ENCODE measurements at regions not wholly inside any gene's neighbourhood (a gene's known extent, or its start where the extent isn't known, plus 50 kb on each side); places are given as distances from the start of the nearest gene placed in this dataset.
"Not testable (repeated sequence)": the region's sequence is repeated elsewhere in the genome, so short reads cannot be mapped to it uniquely, and the experiment has no call there.

- peak in 1 of 2 donors; percentile 19 for ATAC-seq
- intact Hi-C loops (cut with DNase I): no loop called here
Observed at GRCh38 chr5:168123631-168124528, 167.6 kb upstream of the WWC1 start.

GRCh38 chr5:168125445-168126199 is 165.8 kb upstream of the WWC1 start:
- intact Hi-C loops (cut with DNase I): no loop called here
- ATAC-seq: no peak
- no peak for DNase-seq

More at GRCh38 chr5:168123631-168124528, 167.6 kb upstream of the WWC1 start:
- no peak for DNase-seq

GRCh38 chr5:168126606-168127005 is 164.8 kb upstream of the WWC1 start:
- intact Hi-C loops (cut with DNase I): no loop called here
- DNase-seq (no peak), ATAC-seq (no peak)

- ATAC-seq: no peak
- intact Hi-C loops (cut with DNase I): no loop called here
- no peak for DNase-seq
Observed at GRCh38 chr5:168128111-168128510, 163.3 kb upstream of the WWC1 start.

- DNase-seq: no peak
- peak; percentile 19 to 57 for ATAC-seq
- intact Hi-C loops (cut with DNase I): no loop called here
Observed at GRCh38 chr5:168128557-168128956, 162.9 kb upstream of the WWC1 start.

GRCh38 chr5:168131519-168131918 is 159.9 kb upstream of the WWC1 start:
- intact Hi-C loops (cut with DNase I): no loop called here
- DNase-seq (no peak), ATAC-seq (no peak)

- no peak for DNase-seq
- intact Hi-C loops (cut with DNase I): no loop called here
- no peak for ATAC-seq
Observed at GRCh38 chr5:168132241-168132641, 159.2 kb upstream of the WWC1 start.

GRCh38 chr5:168135897-168136296 is 155.5 kb upstream of the WWC1 start:
- DNase-seq (no peak), ATAC-seq (peak in 1 of 2 donors; percentile 47)
- intact Hi-C loops (cut with DNase I): no loop called here

GRCh38 chr5:168136340-168136739 is 155.1 kb upstream of the WWC1 start:
- intact Hi-C loops (cut with DNase I): no loop called here
- ATAC-seq (peak in 1 of 2 donors; percentile 33), DNase-seq (no peak)

GRCh38 chr5:168137265-168137664 is 154.2 kb upstream of the WWC1 start:
- DNase-seq: no peak
- no peak for ATAC-seq
- intact Hi-C loops (cut with DNase I): no loop called here

GRCh38 chr5:168140241-168140640 is 151.2 kb upstream of the WWC1 start:
- ATAC-seq (no peak), DNase-seq (no peak)
- intact Hi-C loops (cut with DNase I): no loop called here

GRCh38 chr5:168142402-168142801 is 149.0 kb upstream of the WWC1 start:
- ATAC-seq (no peak), DNase-seq (no peak)

GRCh38 chr5:168143521-168143920 is 147.9 kb upstream of the WWC1 start:
- intact Hi-C loops (cut with DNase I); DNase-seq; ATAC-seq: not testable (repeated sequence)

More at GRCh38 chr5:168142402-168142801, 149.0 kb upstream of the WWC1 start:
- intact Hi-C loops (cut with DNase I): no loop called here

- ATAC-seq (no peak), DNase-seq (no peak)
- intact Hi-C loops (cut with DNase I): no loop called here
Observed at GRCh38 chr5:168147106-168147505, 144.3 kb upstream of the WWC1 start.

GRCh38 chr5:168147568-168148360 is 143.7 kb upstream of the WWC1 start:
- ATAC-seq: no peak
- no peak for DNase-seq
- intact Hi-C loops (cut with DNase I): no loop called here

- ATAC-seq (no peak), DNase-seq (no peak)
- intact Hi-C loops (cut with DNase I): no loop called here
Observed at GRCh38 chr5:168151041-168151440, 140.4 kb upstream of the WWC1 start.

GRCh38 chr5:168152660-168153059 is 138.8 kb upstream of the WWC1 start:
- no peak for ATAC-seq
- no peak for DNase-seq
- intact Hi-C loops (cut with DNase I): no loop called here

GRCh38 chr5:168153263-168153875 is 138.1 kb upstream of the WWC1 start:
- DNase-seq (no peak), ATAC-seq (no peak)
- intact Hi-C loops (cut with DNase I): no loop called here

GRCh38 chr5:168153876-168154270 is 137.6 kb upstream of the WWC1 start:
- DNase-seq: no peak
- intact Hi-C loops (cut with DNase I): no loop called here
- no peak for ATAC-seq

All from left cardiac atrium (tissue), 4 donors.